Endothelial cell of umbilical vein (primary cell): ENCODE measurements at regions not wholly inside any gene's neighbourhood (a gene's known extent, or its start where the extent isn't known, plus 50 kb on each side); places are given as distances from the start of the nearest gene placed in this dataset.

Experiments used
- BruUV-seq: library from RNA; stranded (reverse); fragments of 400-500 nt; replicated peaks from 2 replicates; lab custom pipeline; 2021; lab: Mats Ljungman, UMichigan
- CTCF ChIA-PET: fragments of 300-600, 350-600 bp; sonication (Branson Sonifier 250); formaldehyde crosslinking; loops from one replicate; lab custom pipeline; 2021; ENCODE audit warnings: antibody characterized with exemption, inconsistent platforms; lab: Charles Lee
- POLR2A ChIA-PET: fragments of 300-600, 350-600 bp; sonication (Branson Sonifier 250); formaldehyde crosslinking; loops from one replicate; lab custom pipeline; 2021; ENCODE audit warnings: antibody characterized with exemption, inconsistent platforms; lab: Charles Lee
- DNase-seq: peaks from one replicate; pipeline ENCODE4 v3.0.0-alpha.2; 2011; ENCODE audit warnings: low read depth, low spot score
- FAIRE-seq: peaks from 2 replicates; lab custom pipeline; 2011; peaks lifted over from hg19 to GRCh38; lab: Jason Lieb, UNC
- H2AFZ ChIP-seq: 2 replicates; pipeline ENCODE4 v1.6.0; 2012; ENCODE audit warnings: low read depth, low read length, control low read depth, inconsistent platforms
- H3K27ac ChIP-seq: 2 replicates; pipeline ENCODE4 v1.5.1; 2011; ENCODE audit warnings: low read depth, mild to moderate bottlenecking, control low read depth, low read length, moderate library complexity; ENCODE audit not compliant: insufficient read depth
- H3K27me3 ChIP-seq, 2 experiments: 2 replicates each; pipeline versions ENCODE4 v1.6.0 to v1.6.1; 2011; ENCODE audit warnings: low read length in 2 of 2, mixed read lengths in 1 of 2; ENCODE audit not compliant: control insufficient read depth in 2 of 2, insufficient read depth in 2 of 2
- H3K36me3 ChIP-seq, 2 experiments: 2 replicates in 1 of 2; 3 replicates in 1 of 2; pipeline ENCODE4 v1.5.1; 2011; ENCODE audit warnings: low read length in 2 of 2, mild to moderate bottlenecking in 1 of 2, moderate library complexity in 1 of 2; ENCODE audit not compliant: control insufficient read depth in 2 of 2, insufficient read depth in 2 of 2; ENCODE audit errors: extremely low read depth in 1 of 2
- H3K4me1 ChIP-seq: 3 replicates; pipeline ENCODE4 v1.5.1; 2011; ENCODE audit warnings: mild to moderate bottlenecking, low read length; ENCODE audit not compliant: control insufficient read depth, insufficient read depth; ENCODE audit errors: extremely low read depth
- H3K4me2 ChIP-seq: 2 replicates; pipeline ENCODE4 v1.6.1; 2011; ENCODE audit warnings: low read length, control low read depth, mixed read lengths; ENCODE audit not compliant: insufficient read depth
- H3K4me3 ChIP-seq, 3 experiments: fragments of 200-600 bp in 1 of 3; sonication (generic), shearing (Covaris generic) in 1 of 3; replicated peaks in 1 of 3; 2 replicates each; pipeline ENCODE4 v1.5.1; 2011 to 2016; ENCODE audit warnings: control low read depth in 3 of 3, low read length in 3 of 3, mild to moderate bottlenecking in 2 of 3, inconsistent platforms in 1 of 3, low read depth in 1 of 3, moderate library complexity in 1 of 3; ENCODE audit not compliant: insufficient read depth in 1 of 3
- H3K79me2 ChIP-seq: 2 replicates; pipeline ENCODE4 v1.6.0; 2012; ENCODE audit warnings: low read length, inconsistent platforms; ENCODE audit not compliant: control insufficient read depth, insufficient read depth
- H3K9ac ChIP-seq: replicated peaks from 2 replicates; pipeline ENCODE3; 2011; ENCODE audit warnings: low read length, control low read depth; ENCODE audit not compliant: insufficient read depth; ENCODE audit errors: extremely low read depth
- H3K9me1 ChIP-seq: replicated peaks from 3 replicates; pipeline ENCODE4 v1.6.0; 2011; ENCODE audit warnings: mild to moderate bottlenecking, low read length; ENCODE audit not compliant: control insufficient read depth, insufficient read depth; ENCODE audit errors: extremely low read depth
- H3K9me3 ChIP-seq: replicated peaks from 2 replicates; pipeline ENCODE4 v1.5.1; 2012; ENCODE audit warnings: low read length, inconsistent platforms; ENCODE audit not compliant: control insufficient read depth, insufficient read depth
- H4K20me1 ChIP-seq: replicated peaks from 2 replicates; pipeline ENCODE3; 2011; ENCODE audit warnings: mild to moderate bottlenecking, low read length; ENCODE audit not compliant: control insufficient read depth, insufficient read depth; ENCODE audit errors: extremely low read depth
- EZH2 ChIP-seq: IDR thresholded peaks from 2 replicates; pipeline ENCODE4 v1.6.1; 2012; ENCODE audit warnings: borderline replicate concordance, low read depth, mild to moderate bottlenecking, moderate library complexity, low read length, inconsistent platforms; ENCODE audit not compliant: severe bottlenecking
- FOS ChIP-seq: IDR thresholded peaks from 2 replicates; pipeline ENCODE4 v1.6.1; 2011; ENCODE audit warnings: mild to moderate bottlenecking, low read length, moderate library complexity, borderline replicate concordance; ENCODE audit not compliant: insufficient read depth
- GATA2 ChIP-seq: IDR thresholded peaks from 2 replicates; pipeline ENCODE4 v1.7.0; 2011; ENCODE audit warnings: low read depth, mild to moderate bottlenecking, moderate library complexity, mixed read lengths, low read length; ENCODE audit not compliant: insufficient read length, insufficient read depth
- JUN ChIP-seq: IDR thresholded peaks from 2 replicates; pipeline ENCODE4 v1.6.1; 2011; ENCODE audit warnings: borderline replicate concordance, low read depth; ENCODE audit not compliant: insufficient read length, insufficient read depth
- MYC ChIP-seq: IDR thresholded peaks from one replicate; pipeline ENCODE4 v1.6.1; 2011; ENCODE audit warnings: mild to moderate bottlenecking, low read depth, low read length
- POLR2A ChIP-seq: IDR thresholded peaks from 2 replicates; pipeline ENCODE4 v1.6.1; 2012; ENCODE audit warnings: low read depth, mild to moderate bottlenecking, control low read depth, low read length
- POLR2AphosphoS5 ChIP-seq: IDR thresholded peaks from 2 replicates; pipeline ENCODE4 v1.6.1; 2012; ENCODE audit warnings: low read depth, mild to moderate bottlenecking, control low read depth, low read length, moderate library complexity; ENCODE audit not compliant: insufficient read depth
- dilution Hi-C: fragments of 300-500 bp; cut with MboI; formaldehyde crosslinking; loops from one replicate; pipeline ENCODE4 v1.15.0; 2019; ENCODE audit warnings: low sequenced_read_pairs; ENCODE audit not compliant: extremely low pct_ligation_motif_present
- intact Hi-C: fragments of 100-400 bp; cut with micrococcal nuclease; formaldehyde crosslinking; loops from one replicate; pipeline ENCODE4 v1.10.0; 2022
- TF ChIP-seq, protein P1 (sequence below), 2 donors: IDR thresholded peaks; 1 replicate in 1 of 2; 2 replicates in 1 of 2; pipeline ENCODE4 v1.5.1; 2011; ENCODE audit warnings: low read length in 2 of 2, mild to moderate bottlenecking in 2 of 2, moderate library complexity in 2 of 2, control low read depth in 1 of 2, inconsistent platforms in 1 of 2, low read depth in 1 of 2; ENCODE audit not compliant: insufficient read depth in 1 of 2; ENCODE audit errors: extremely low read depth in 1 of 2
- TF ChIP-seq, protein P2 (sequence below): IDR thresholded peaks from 2 replicates; pipeline ENCODE4 v1.6.1; 2011; ENCODE audit not compliant: insufficient read depth, insufficient read length

DNA sequence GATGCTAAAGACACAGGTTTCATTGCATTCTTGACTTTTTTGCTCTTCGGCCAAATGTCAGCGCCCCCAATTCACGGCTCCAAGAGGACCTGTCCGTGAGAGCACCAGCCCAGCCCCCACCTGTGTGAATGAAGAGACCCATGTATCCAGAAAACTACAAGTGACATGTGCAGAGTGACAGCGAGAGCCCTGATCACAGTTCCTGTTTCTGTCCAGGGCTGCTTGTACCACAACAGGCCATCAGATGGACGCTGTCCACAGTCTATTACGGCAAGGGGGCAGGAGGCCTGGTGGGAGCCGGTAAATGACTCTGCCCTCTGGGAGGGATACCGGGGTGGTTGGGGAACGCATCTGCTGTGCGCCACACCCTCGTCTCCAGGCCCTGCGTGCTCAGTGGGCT lies 520.9 kb upstream of the ID2 start:
- CTCF ChIA-PET: no interaction called here
- no TSS peak for BruUV-seq
- intact Hi-C loops (no loop called here), dilution Hi-C loops (no loop called here)
- H3K4me1 ChIP-seq: no peaks in the 10 kb centered on the region
- no peak for FAIRE-seq
- H3K9me1 ChIP-seq: no peaks in the 10 kb centered on the region
- H3K27me3 ChIP-seq: peaks cover 0 to 1% of the 10 kb centered on the region in 2 experiments
- H3K4me3 ChIP-seq: no peak overlapping the region
- H3K9ac ChIP-seq: no peak overlapping the region
- H3K79me2 ChIP-seq: no peaks in the 10 kb centered on the region
- no peak overlapping the region for H3K27ac ChIP-seq
- no peak for DNase-seq
- no peaks in the 10 kb centered on the region for H3K9me3 ChIP-seq
- POLR2A ChIA-PET: no interaction called here
- no peak overlapping the region for H3K4me2 ChIP-seq
- H4K20me1 ChIP-seq: no peaks in the 10 kb centered on the region
- TF ChIP-seq JUN (no peak), POLR2AphosphoS5 (no peak), GATA2 (no peak), MYC (no peak), FOS (no peak), EZH2 (no peak), POLR2A (no peak)
- TF ChIP-seq, protein P1, sequence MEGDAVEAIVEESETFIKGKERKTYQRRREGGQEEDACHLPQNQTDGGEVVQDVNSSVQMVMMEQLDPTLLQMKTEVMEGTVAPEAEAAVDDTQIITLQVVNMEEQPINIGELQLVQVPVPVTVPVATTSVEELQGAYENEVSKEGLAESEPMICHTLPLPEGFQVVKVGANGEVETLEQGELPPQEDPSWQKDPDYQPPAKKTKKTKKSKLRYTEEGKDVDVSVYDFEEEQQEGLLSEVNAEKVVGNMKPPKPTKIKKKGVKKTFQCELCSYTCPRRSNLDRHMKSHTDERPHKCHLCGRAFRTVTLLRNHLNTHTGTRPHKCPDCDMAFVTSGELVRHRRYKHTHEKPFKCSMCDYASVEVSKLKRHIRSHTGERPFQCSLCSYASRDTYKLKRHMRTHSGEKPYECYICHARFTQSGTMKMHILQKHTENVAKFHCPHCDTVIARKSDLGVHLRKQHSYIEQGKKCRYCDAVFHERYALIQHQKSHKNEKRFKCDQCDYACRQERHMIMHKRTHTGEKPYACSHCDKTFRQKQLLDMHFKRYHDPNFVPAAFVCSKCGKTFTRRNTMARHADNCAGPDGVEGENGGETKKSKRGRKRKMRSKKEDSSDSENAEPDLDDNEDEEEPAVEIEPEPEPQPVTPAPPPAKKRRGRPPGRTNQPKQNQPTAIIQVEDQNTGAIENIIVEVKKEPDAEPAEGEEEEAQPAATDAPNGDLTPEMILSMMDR (IDR thresholded peaks at IDR 0.05; ENCODE audit: extremely low read depth in 1 of 2, insufficient read depth in 1 of 2, low read depth in 1 of 2, low read length in 2 of 2): no peak
- TF ChIP-seq, protein P2, sequence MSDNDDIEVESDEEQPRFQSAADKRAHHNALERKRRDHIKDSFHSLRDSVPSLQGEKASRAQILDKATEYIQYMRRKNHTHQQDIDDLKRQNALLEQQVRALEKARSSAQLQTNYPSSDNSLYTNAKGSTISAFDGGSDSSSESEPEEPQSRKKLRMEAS: no peak
- no peak overlapping the region for H2AFZ ChIP-seq
- no peaks in the 10 kb centered on the region for H3K36me3 ChIP-seq
